ENCODE measurements at regions not wholly inside any gene's neighbourhood (a gene's known extent, or its start where the extent isn't known, plus 50 kb on each side); places are given as distances from the start of the nearest gene placed in this dataset.

GRCh38 chr2:55103046-55103445 lies 52.8 kb upstream of the RTN4 start:
- TF ChIP-seq CTCF (IDR thresholded peaks at IDR 0.05; ENCODE audit: control extremely low read depth, extremely low read depth, low read depth, missing control alignments), result no peak
- no peak for DNase-seq (ENCODE audit: extremely low spot score)
- POLR2A ChIA-PET, result no interaction called here
- CTCF ChIA-PET, result interaction anchor here (1.0 to 1.2 kb wide), 5 partner anchors 14 to 93 kb away, joined by 3 to 5 read pairs (median 3); no protein-coding TSS in a partner anchor

DNA sequence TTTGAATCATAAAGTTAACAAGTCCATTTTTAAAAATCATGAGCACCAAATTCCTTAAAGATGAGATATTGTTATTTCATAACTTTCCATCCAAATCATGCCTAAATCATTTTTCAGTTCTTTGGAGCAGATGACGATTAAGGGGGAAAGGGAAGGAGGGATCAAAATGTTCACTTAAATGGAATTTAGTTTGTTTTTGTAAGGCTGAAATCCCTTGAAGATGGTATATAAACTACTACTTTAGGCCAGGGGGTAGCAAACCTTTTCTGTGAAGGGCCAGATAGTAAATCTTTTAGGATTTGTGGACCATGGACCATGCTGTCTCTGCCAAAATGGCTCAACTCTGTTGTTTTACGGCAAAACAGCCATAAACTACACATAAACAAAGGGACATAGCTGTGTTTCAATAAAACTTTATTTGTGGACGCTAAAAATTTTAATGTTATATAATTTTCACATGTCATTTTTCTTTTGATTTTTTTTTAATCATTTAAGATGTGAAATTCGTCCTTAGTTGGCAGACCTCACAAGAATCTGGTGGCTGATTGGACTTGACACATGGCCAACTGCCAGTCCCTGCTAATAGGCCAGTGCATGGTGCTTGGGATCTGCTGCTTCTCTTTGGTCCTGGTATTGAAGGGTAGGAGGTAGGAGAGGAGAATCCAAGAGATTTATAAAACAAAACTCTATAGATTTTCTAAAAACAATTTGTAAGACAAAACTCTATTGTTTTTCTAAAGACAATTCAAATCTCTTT lies 52.0 kb upstream of the RTN4 start:
- DNase-seq (ENCODE audit: extremely low spot score), result no peak
- no peak for TF ChIP-seq CTCF (IDR thresholded peaks at IDR 0.05; ENCODE audit: control extremely low read depth, extremely low read depth, low read depth, missing control alignments)

GRCh38 chr2:55101466-55101865 lies 51.2 kb upstream of the RTN4 start:
- ChIA-PET CTCF (no interaction called here), POLR2A (no interaction called here)
- no peak for DNase-seq (ENCODE audit: extremely low spot score)
- TF ChIP-seq CTCF (IDR thresholded peaks at IDR 0.05; ENCODE audit: control extremely low read depth, extremely low read depth, low read depth, missing control alignments), result no peak

More for the DNA sequence above, 52.0 kb upstream of the RTN4 start:
- POLR2A ChIA-PET, result no interaction called here
- CTCF ChIA-PET, result no interaction called here

- ChIA-PET POLR2A (no interaction called here), CTCF (interaction anchor here (1.1 to 1.5 kb wide), 2 partner anchors 17 to 33 kb away, joined by 3 to 5 read pairs; no protein-coding TSS in a partner anchor)
- TF ChIP-seq CTCF (IDR thresholded peaks at IDR 0.05; ENCODE audit: control extremely low read depth, extremely low read depth, low read depth, missing control alignments), result no peak
- DNase-seq (ENCODE audit: extremely low spot score), result no peak
These were observed 49.9 kb upstream of the RTN4 start for GRCh38 chr2:55099878-55100820.
